B cell (primary cell): ENCODE measurements at regions not wholly inside any gene's neighbourhood (a gene's known extent, or its start where the extent isn't known, plus 50 kb on each side); places are given as distances from the start of the nearest gene placed in this dataset.

Source experiments
- ATAC-seq: fragments of 200-7000 bp; cut with Tn5 transposase; one replicate; pipeline ENCODE4 v1.10.0; 2021; ENCODE audit warnings: low read depth, mild to moderate bottlenecking, moderate number of reproducible peaks, moderate library complexity
- CTCF ChIA-PET: fragments of 350-600 bp; sonication (Branson Sonifier 250); formaldehyde crosslinking; loops from one replicate; lab custom pipeline; 2021; ENCODE audit warnings: antibody characterized with exemption, inconsistent platforms; lab: Charles Lee
- POLR2A ChIA-PET: fragments of 350-600 bp; sonication (Branson Sonifier 250); formaldehyde crosslinking; loops from one replicate; lab custom pipeline; 2021; ENCODE audit warnings: antibody characterized with exemption; lab: Charles Lee
- DNase-seq: peaks from one replicate; pipeline ENCODE4 v3.0.0; 2013
- H2AFZ ChIP-seq: 2 replicates; pipeline ENCODE4 v1.6.1; 2012; ENCODE audit warnings: mild to moderate bottlenecking, low read depth, low read length; ENCODE audit not compliant: insufficient read depth, poor library complexity, severe bottlenecking
- H3K27ac ChIP-seq, 2 donors: 1 replicate in 1 of 2; 2 replicates in 1 of 2; pipeline ENCODE4 v1.5.1; 2012 to 2013; ENCODE audit warnings: low read length in 2 of 2, mild to moderate bottlenecking in 2 of 2, moderate library complexity in 1 of 2
- H3K27me3 ChIP-seq, 4 experiments: fragments of 200-600 bp in 1 of 4; sonication (generic) in 1 of 4; replicated peaks in 1 of 4; 1 replicate in 2 of 4; 2 replicates in 2 of 4; pipeline versions ENCODE4 v1.6.1 to v1.7.0; 2013 to 2016; ENCODE audit warnings: low read length in 3 of 4, mild to moderate bottlenecking in 2 of 4, mixed read lengths in 1 of 4, moderate library complexity in 1 of 4; ENCODE audit not compliant: insufficient read depth in 4 of 4, control insufficient read depth in 3 of 4; ENCODE audit errors: control extremely low read depth in 1 of 4
- H3K36me3 ChIP-seq, 2 experiments: replicated peaks in 1 of 2; 1 replicate in 1 of 2; 2 replicates in 1 of 2; pipeline versions ENCODE4 v1.6.1 to v1.7.1; 2013; ENCODE audit warnings: low read length in 1 of 2; ENCODE audit not compliant: insufficient read depth in 2 of 2, control insufficient read depth in 1 of 2; ENCODE audit errors: control extremely low read depth in 1 of 2, extremely low read depth in 1 of 2
- H3K4me1 ChIP-seq, 2 donors: fragments of 200-600 bp in 1 of 2; sonication (generic) in 1 of 2; 1 replicate in 1 of 2; 2 replicates in 1 of 2; pipeline versions ENCODE4 v1.5.1 to v1.6.1; 2013 to 2017; ENCODE audit warnings: low read length in 2 of 2; ENCODE audit not compliant: control insufficient read depth in 2 of 2, insufficient read depth in 2 of 2
- H3K4me2 ChIP-seq: replicated peaks from 2 replicates; pipeline ENCODE3; 2012; ENCODE audit warnings: mild to moderate bottlenecking, low read depth, low read length; ENCODE audit not compliant: poor library complexity, severe bottlenecking
- H3K4me3 ChIP-seq, 5 experiments: fragments of 200-600 bp in 1 of 5; sonication (generic) in 1 of 5; 1 replicate in 3 of 5; 2 replicates in 2 of 5; pipeline versions ENCODE4 v1.5.1 to v1.7.0; 2011 to 2016; ENCODE audit warnings: low read length in 4 of 5, mild to moderate bottlenecking in 4 of 5, low read depth in 2 of 5, control low read depth in 1 of 5, moderate library complexity in 1 of 5; ENCODE audit not compliant: insufficient read depth in 1 of 5; ENCODE audit errors: control extremely low read depth in 1 of 5, extremely low read depth in 1 of 5
- H3K79me2 ChIP-seq: fragments of 200-600 bp; sonication (generic); one replicate; pipeline ENCODE4 v1.6.0; 2016; ENCODE audit warnings: low read length; ENCODE audit not compliant: control insufficient read depth, insufficient read depth
- H3K9ac ChIP-seq: fragments of 200-600 bp; sonication (generic); 2 replicates; pipeline ENCODE4 v1.6.1; 2017; ENCODE audit warnings: mild to moderate bottlenecking, low read length, moderate library complexity
- H3K9me3 ChIP-seq, 3 donors: one replicate each; pipeline versions ENCODE4 v1.6.1 to v1.7.1; 2013; ENCODE audit warnings: low read length in 2 of 3; ENCODE audit not compliant: control insufficient read depth in 2 of 3, insufficient read depth in 1 of 3; ENCODE audit errors: control extremely low read depth in 1 of 3
- H4K20me1 ChIP-seq: 2 replicates; pipeline ENCODE4 v1.6.0; 2012; ENCODE audit warnings: mild to moderate bottlenecking, low read length; ENCODE audit not compliant: insufficient read depth, control insufficient read depth, poor library complexity, severe bottlenecking
- H3K27ac Mint-ChIP-seq: one replicate; pipeline ENCODE4 v1.8.0; 2021; ENCODE audit warnings: mixed read lengths
- H3K27me3 Mint-ChIP-seq: one replicate; pipeline ENCODE4 v1.8.0; 2021; ENCODE audit warnings: mixed read lengths
- H3K4me1 Mint-ChIP-seq: one replicate; pipeline ENCODE4 v1.8.0; 2021; ENCODE audit warnings: mixed read lengths
- H3K4me3 Mint-ChIP-seq: one replicate; pipeline ENCODE4 v1.8.0; 2021; ENCODE audit warnings: mixed read lengths
- H3K9me3 Mint-ChIP-seq: one replicate; pipeline ENCODE4 v1.8.0; 2022; ENCODE audit warnings: mixed read lengths; ENCODE audit not compliant: insufficient read depth
- EZH2 ChIP-seq: IDR thresholded peaks from 2 replicates; pipeline ENCODE4 v1.6.1; 2012; ENCODE audit warnings: borderline replicate concordance, low read depth, mild to moderate bottlenecking, moderate library complexity, low read length; ENCODE audit not compliant: insufficient read depth, poor library complexity, severe bottlenecking
- WGBS: methylation state at CpG from one replicate; pipeline ENCODE4 v1.1.5; 2013; ENCODE audit warnings: missing lambda C conversion rate; ENCODE audit not compliant: insufficient coverage; 5-methylcytosine and 5-hydroxymethylcytosine counted together
- intact Hi-C: fragments of 100-400 bp; cut with micrococcal nuclease; formaldehyde crosslinking; loops from one replicate; pipeline ENCODE4 v1.10.0; 2022
- TF ChIP-seq, protein P1 (sequence below): fragments of 200-600 bp; IDR thresholded peaks from one replicate; pipeline ENCODE4 v1.8.0; 2022; ENCODE audit warnings: antibody characterized with exemption, mild to moderate bottlenecking

DNA sequence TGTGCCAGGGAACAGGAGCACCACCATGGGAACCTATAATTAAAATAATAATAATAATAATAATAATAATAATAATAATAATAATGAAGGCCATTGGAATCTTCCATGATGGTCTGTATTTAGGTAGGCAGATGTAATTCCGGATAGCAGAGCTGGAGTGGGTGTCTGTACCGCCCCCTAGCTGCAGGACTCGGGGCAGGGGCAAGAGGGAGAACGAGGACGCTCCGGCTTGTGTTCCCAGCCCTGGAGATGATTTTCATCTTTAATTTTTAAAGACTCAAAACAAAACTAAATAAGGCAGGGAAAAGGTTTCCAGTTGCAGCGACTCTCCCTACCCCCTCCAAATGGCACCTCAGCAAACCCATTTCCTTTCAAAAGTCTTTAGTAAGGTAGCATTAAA lies 501.1 kb downstream of the VRK1 start:
- ChIA-PET CTCF (interaction anchor here (1.2 kb wide), 1 partner anchor 9 kb away, joined by 6 read pairs; no protein-coding TSS in a partner anchor), POLR2A (no interaction called here)
- no peaks in the 10 kb centered on the region for H3K9me3 ChIP-seq
- H3K27me3 ChIP-seq, result no peaks in the 10 kb centered on the region
- no peak overlapping the region for H2AFZ ChIP-seq
- DNase-seq (no peak), ATAC-seq (no peak)
- TF ChIP-seq EZH2, result no peak
- TF ChIP-seq, protein P1, sequence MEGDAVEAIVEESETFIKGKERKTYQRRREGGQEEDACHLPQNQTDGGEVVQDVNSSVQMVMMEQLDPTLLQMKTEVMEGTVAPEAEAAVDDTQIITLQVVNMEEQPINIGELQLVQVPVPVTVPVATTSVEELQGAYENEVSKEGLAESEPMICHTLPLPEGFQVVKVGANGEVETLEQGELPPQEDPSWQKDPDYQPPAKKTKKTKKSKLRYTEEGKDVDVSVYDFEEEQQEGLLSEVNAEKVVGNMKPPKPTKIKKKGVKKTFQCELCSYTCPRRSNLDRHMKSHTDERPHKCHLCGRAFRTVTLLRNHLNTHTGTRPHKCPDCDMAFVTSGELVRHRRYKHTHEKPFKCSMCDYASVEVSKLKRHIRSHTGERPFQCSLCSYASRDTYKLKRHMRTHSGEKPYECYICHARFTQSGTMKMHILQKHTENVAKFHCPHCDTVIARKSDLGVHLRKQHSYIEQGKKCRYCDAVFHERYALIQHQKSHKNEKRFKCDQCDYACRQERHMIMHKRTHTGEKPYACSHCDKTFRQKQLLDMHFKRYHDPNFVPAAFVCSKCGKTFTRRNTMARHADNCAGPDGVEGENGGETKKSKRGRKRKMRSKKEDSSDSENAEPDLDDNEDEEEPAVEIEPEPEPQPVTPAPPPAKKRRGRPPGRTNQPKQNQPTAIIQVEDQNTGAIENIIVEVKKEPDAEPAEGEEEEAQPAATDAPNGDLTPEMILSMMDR, result no peak
- Mint-ChIP-seq H3K4me1 (no peaks in the 10 kb centered on the region), H3K27me3 (peaks cover 4% of the 10 kb centered on the region), H3K4me3 (no peak overlapping the region), H3K9me3 (no peaks in the 10 kb centered on the region), H3K27ac (no peak overlapping the region)
- intact Hi-C loops, result no loop called here
- H3K4me3 ChIP-seq, result no peak overlapping the region
- no peaks in the 10 kb centered on the region for H3K36me3 ChIP-seq
- H3K4me1 ChIP-seq, result no peaks in the 10 kb centered on the region
- WGBS, result 100% methylated on average over 1 of the region's 7 CpGs
- H3K27ac ChIP-seq, result no peak overlapping the region
- H4K20me1 ChIP-seq, result no peaks in the 10 kb centered on the region
- H3K4me2 ChIP-seq, result no peak overlapping the region
- no peak overlapping the region for H3K9ac ChIP-seq
- H3K79me2 ChIP-seq, result no peaks in the 10 kb centered on the region

DNA sequence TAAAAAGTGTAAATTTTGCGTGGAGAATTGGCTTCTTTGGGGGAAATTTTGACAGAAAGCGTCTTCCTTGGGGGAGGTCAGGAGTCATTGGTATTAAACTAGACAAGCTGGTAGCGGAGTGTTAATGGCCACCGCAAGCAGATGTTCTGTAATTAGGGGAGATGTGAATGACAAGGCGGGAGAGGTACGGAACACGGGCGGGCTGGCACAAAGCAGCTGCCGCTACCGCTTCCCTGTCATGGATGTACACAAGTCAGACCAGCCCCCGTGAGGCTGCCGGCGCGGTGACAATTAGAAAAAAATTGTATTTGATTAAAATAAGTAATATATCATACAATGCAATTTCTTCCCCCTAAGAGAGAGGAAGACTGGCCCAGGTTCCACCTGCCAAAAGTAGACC lies 501.6 kb downstream of the VRK1 start:
- H3K27ac Mint-ChIP-seq, result no peak overlapping the region
- no peaks in the 10 kb centered on the region for H3K4me1 Mint-ChIP-seq
- no peak overlapping the region for H3K4me3 ChIP-seq
- no peaks in the 10 kb centered on the region for H3K27me3 ChIP-seq
- ChIA-PET CTCF (no interaction called here), POLR2A (no interaction called here)
- 99% methylated on average over 8 of the region's 14 CpGs for WGBS
- H3K9me3 ChIP-seq, result no peaks in the 10 kb centered on the region
- H3K79me2 ChIP-seq, result no peaks in the 10 kb centered on the region
- ATAC-seq, result no peak
- DNase-seq, result no peak
- H3K4me2 ChIP-seq, result no peak overlapping the region
- intact Hi-C loops, result no loop called here
- no peaks in the 10 kb centered on the region for H3K9me3 Mint-ChIP-seq
- no peaks in the 10 kb centered on the region for H4K20me1 ChIP-seq
- H3K27me3 Mint-ChIP-seq, result peaks cover 4% of the 10 kb centered on the region
- H3K36me3 ChIP-seq, result no peaks in the 10 kb centered on the region
- no peaks in the 10 kb centered on the region for H3K4me1 ChIP-seq
- H3K4me3 Mint-ChIP-seq, result no peak overlapping the region
- no peak overlapping the region for H2AFZ ChIP-seq
- H3K9ac ChIP-seq, result no peak overlapping the region
- H3K27ac ChIP-seq, result no peak overlapping the region
- TF ChIP-seq EZH2, result no peak
